Transverse colon (tissue), 3 donors: ENCODE measurements at regions not wholly inside any gene's neighbourhood (a gene's known extent, or its start where the extent isn't known, plus 50 kb on each side); places are given as distances from the start of the nearest gene placed in this dataset.

ENCODE experiments used
- POLR2A ChIP-seq: fragments of 450-650 bp; IDR thresholded peaks from one replicate; pipeline ENCODE4 v1.6.1; 2016; ENCODE audit warnings: antibody characterized with exemption, mild to moderate bottlenecking, moderate library complexity
- TF ChIP-seq, protein P1 (sequence below), 5 experiments: fragments of 200-600 bp in 3 of 5; fragments of 450-650 bp in 2 of 5; sonication (generic) in 3 of 5; IDR thresholded peaks; 1 replicate in 2 of 5; 2 replicates in 3 of 5; pipeline ENCODE4 v1.5.1; 2016 to 2017; ENCODE audit warnings: antibody characterized with exemption in 5 of 5, inconsistent platforms in 3 of 5, mild to moderate bottlenecking in 2 of 5, moderate library complexity in 1 of 5

DNA sequence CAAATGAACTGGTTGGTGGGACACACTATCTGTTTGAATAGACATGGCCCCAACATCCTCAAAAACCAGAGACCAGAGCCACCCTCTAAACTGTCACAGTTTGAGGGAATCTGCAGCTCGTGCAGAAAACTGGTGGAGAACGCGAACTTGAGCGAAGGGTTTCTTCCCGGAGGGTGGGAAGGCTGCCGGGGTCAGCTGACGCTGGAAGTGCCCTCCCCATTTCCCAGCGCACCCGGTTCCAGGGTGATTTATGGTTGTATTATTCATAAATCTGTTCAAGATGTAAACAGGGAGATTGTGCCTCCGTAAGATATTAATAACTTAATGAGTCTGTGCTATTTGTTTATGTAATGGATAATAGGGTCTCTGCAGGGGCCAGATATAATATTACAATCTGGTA, 1396.7 kb downstream of the BRD1 start:
- TF ChIP-seq, protein P1, sequence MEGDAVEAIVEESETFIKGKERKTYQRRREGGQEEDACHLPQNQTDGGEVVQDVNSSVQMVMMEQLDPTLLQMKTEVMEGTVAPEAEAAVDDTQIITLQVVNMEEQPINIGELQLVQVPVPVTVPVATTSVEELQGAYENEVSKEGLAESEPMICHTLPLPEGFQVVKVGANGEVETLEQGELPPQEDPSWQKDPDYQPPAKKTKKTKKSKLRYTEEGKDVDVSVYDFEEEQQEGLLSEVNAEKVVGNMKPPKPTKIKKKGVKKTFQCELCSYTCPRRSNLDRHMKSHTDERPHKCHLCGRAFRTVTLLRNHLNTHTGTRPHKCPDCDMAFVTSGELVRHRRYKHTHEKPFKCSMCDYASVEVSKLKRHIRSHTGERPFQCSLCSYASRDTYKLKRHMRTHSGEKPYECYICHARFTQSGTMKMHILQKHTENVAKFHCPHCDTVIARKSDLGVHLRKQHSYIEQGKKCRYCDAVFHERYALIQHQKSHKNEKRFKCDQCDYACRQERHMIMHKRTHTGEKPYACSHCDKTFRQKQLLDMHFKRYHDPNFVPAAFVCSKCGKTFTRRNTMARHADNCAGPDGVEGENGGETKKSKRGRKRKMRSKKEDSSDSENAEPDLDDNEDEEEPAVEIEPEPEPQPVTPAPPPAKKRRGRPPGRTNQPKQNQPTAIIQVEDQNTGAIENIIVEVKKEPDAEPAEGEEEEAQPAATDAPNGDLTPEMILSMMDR (IDR thresholded peaks at IDR 0.05), result no peak
- no peak for TF ChIP-seq POLR2A
